Testis (tissue), 2 donors: ENCODE measurements at regions not wholly inside any gene's neighbourhood (a gene's known extent, or its start where the extent isn't known, plus 50 kb on each side); places are given as distances from the start of the nearest gene placed in this dataset.

Source experiments
- POLR2A ChIP-seq: fragments of 450-650 bp; IDR thresholded peaks from one replicate; pipeline ENCODE4 v1.6.1; 2017; ENCODE audit warnings: antibody characterized with exemption, mild to moderate bottlenecking, moderate library complexity
- TF ChIP-seq, protein P1 (sequence below), 3 experiments: fragments of 450-650 bp in 2 of 3; fragments of 200-600 bp in 1 of 3; sonication (generic) in 1 of 3; IDR thresholded peaks; one replicate each; pipeline ENCODE4 v1.5.1; 2016 to 2019; ENCODE audit warnings: antibody characterized with exemption in 3 of 3, mild to moderate bottlenecking in 2 of 3, moderate library complexity in 1 of 3

DNA sequence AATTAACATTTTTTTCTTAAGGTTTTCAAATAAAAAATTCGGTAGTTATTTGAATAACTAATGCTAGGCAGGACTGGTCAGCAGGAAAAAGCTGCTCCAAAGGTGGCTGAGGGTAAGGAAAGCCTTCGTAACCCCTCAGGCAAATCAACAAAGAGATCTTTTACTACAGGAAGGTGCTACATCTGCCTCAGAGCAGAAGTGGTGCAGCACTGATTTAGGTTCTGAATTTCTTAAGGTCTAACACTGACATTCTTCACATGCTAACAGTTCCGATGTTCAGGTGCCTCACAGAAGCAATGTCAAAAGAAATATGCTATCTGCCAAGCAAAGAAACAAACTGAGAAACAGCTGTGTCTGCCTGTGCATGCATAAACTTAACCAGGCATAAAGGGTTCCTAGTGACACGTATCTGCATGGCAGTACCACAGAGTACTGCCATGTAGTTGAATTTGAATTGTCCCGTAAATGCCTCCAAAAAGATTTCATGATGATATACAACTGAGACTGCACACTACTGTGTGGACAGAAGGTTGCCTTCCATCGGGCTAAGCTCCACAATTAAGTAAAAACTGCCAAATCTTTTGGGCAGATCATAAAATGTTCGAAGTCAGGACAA lies 275.0 kb upstream of the NSMCE3 start:
- TF ChIP-seq, protein P1, sequence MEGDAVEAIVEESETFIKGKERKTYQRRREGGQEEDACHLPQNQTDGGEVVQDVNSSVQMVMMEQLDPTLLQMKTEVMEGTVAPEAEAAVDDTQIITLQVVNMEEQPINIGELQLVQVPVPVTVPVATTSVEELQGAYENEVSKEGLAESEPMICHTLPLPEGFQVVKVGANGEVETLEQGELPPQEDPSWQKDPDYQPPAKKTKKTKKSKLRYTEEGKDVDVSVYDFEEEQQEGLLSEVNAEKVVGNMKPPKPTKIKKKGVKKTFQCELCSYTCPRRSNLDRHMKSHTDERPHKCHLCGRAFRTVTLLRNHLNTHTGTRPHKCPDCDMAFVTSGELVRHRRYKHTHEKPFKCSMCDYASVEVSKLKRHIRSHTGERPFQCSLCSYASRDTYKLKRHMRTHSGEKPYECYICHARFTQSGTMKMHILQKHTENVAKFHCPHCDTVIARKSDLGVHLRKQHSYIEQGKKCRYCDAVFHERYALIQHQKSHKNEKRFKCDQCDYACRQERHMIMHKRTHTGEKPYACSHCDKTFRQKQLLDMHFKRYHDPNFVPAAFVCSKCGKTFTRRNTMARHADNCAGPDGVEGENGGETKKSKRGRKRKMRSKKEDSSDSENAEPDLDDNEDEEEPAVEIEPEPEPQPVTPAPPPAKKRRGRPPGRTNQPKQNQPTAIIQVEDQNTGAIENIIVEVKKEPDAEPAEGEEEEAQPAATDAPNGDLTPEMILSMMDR (IDR thresholded peaks at IDR 0.05): no peak
- no peak for TF ChIP-seq POLR2A
